ENCODE measurements at regions not wholly inside any gene's neighbourhood (a gene's known extent, or its start where the extent isn't known, plus 50 kb on each side); places are given as distances from the start of the nearest gene placed in this dataset.

DNA sequence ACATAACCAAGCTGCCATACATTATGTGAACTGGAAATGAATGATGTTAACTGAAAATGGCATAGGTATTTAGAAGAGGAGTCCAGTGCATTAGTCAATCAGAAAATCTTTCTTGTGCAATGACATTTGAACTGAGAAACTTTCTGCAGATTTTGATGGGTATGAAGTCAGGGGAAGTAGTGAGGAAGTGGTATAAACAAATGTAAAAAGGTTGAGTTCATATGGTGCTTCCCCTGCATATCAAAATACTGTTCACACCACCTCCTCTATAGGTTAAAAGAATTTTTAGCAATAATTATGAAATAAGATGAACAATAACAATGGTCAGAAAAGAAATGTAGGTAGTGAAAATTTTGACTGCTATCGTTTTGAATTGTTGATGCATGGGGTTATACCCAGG lies 800.0 kb downstream of the SLITRK6 start:
- WGBS (ENCODE audit: insufficient coverage, insufficient read length), result no CpG with 5 or more reads among the region's 1 CpG
- Histone ChIP-seq H3K4me1 (ENCODE audit: control insufficient read depth, insufficient read depth, low read length) (no peaks in the 10 kb centered on the region), H3K27ac (ENCODE audit: low read length) (no peak overlapping the region), H3K27me3 (ENCODE audit: control insufficient read depth, insufficient read depth, low read length) (no peaks in the 10 kb centered on the region), H3K4me3 (ENCODE audit: low read length) (no peak overlapping the region), H3K9me3 (ENCODE audit: control insufficient read depth, insufficient read depth, low read length) (no peaks in the 10 kb centered on the region), H3K36me3 (ENCODE audit: control insufficient read depth, insufficient read depth, low read length) (no peaks in the 10 kb centered on the region)
- DNase-seq (ENCODE audit: low read depth, low spot score), result no peak

DNA sequence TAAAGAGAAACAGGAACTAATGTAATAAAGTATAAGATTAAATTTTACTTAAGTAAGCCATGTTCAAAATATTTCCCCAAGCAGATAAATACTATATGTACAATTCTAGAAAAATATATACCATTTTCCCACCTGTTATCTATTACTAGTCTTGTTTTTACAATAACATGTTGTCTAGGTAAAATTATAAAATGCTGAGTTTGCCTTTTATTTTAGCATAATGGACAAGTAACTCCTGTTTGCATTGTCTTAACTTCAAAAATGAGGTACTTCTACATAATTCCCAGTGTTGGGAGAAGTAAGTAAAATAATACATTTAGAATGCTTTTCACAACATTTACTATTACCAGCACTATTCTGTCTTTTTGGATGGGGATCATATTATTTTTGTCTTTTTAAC lies 800.5 kb downstream of the SLITRK6 start:
- H3K4me1 ChIP-seq (ENCODE audit: control insufficient read depth, insufficient read depth, low read length), result no peaks in the 10 kb centered on the region
- no peaks in the 10 kb centered on the region for H3K36me3 ChIP-seq (ENCODE audit: control insufficient read depth, insufficient read depth, low read length)
- no peak for DNase-seq (ENCODE audit: low read depth, low spot score)
- no peaks in the 10 kb centered on the region for H3K9me3 ChIP-seq (ENCODE audit: control insufficient read depth, insufficient read depth, low read length)
- H3K27me3 ChIP-seq (ENCODE audit: control insufficient read depth, insufficient read depth, low read length), result no peaks in the 10 kb centered on the region
- H3K4me3 ChIP-seq (ENCODE audit: low read length), result no peak overlapping the region
- no peak overlapping the region for H3K27ac ChIP-seq (ENCODE audit: low read length)

DNA sequence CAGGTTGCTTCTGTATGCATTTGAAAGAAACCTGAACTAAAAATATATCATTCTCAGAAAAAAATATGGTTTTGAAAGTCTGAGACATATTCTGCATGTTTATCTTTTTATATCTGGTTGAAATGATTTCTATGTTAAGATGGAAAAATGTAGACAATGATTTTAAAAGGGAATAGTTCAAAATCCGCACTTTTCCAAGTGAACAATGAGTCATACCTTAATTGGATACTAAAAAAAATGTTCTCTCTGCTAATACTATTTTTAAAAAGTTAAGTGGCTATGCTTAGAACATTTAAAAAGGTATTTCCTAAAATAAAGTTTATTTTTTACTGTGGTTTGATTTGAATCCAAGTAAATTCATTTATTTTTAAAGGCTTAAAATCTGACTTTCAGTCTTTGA lies 801.4 kb downstream of the SLITRK6 start:
- DNase-seq (ENCODE audit: low read depth, low spot score), result no peak
- H3K27me3 ChIP-seq (ENCODE audit: control insufficient read depth, insufficient read depth, low read length), result no peaks in the 10 kb centered on the region
- H3K4me1 ChIP-seq (ENCODE audit: control insufficient read depth, insufficient read depth, low read length), result no peaks in the 10 kb centered on the region
- no peaks in the 10 kb centered on the region for H3K36me3 ChIP-seq (ENCODE audit: control insufficient read depth, insufficient read depth, low read length)
- no peak overlapping the region for H3K27ac ChIP-seq (ENCODE audit: low read length)
- WGBS (ENCODE audit: insufficient coverage, insufficient read length), result no CpG with 5 or more reads among the region's 1 CpG
- H3K4me3 ChIP-seq (ENCODE audit: low read length), result no peak overlapping the region
- H3K9me3 ChIP-seq (ENCODE audit: control insufficient read depth, insufficient read depth, low read length), result no peaks in the 10 kb centered on the region

DNA sequence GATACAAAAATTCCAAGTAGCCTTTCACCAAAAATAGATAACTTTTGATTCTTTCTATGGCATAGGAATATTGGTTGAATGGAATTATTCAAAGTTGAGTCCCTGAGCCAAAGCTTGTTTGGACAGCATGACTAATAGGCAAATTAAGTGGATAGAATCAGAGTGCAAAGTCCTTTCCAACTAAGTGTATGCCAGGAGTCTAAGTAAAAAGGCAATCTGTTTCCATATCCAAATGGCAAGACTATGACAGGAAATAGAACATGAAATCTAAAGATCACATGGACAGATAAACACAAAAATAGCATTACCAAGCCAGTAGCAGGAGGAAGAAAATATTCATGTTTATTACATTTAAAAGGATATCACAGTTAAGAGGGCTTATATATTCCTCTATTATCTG lies 804.6 kb downstream of the SLITRK6 start:
- Histone ChIP-seq H3K4me3 (ENCODE audit: low read length) (no peak overlapping the region), H3K27ac (ENCODE audit: low read length) (no peak overlapping the region), H3K4me1 (ENCODE audit: control insufficient read depth, insufficient read depth, low read length) (no peaks in the 10 kb centered on the region), H3K27me3 (ENCODE audit: control insufficient read depth, insufficient read depth, low read length) (no peaks in the 10 kb centered on the region), H3K9me3 (ENCODE audit: control insufficient read depth, insufficient read depth, low read length) (no peaks in the 10 kb centered on the region), H3K36me3 (ENCODE audit: control insufficient read depth, insufficient read depth, low read length) (no peaks in the 10 kb centered on the region)
- DNase-seq (ENCODE audit: low read depth, low spot score), result no peak

DNA sequence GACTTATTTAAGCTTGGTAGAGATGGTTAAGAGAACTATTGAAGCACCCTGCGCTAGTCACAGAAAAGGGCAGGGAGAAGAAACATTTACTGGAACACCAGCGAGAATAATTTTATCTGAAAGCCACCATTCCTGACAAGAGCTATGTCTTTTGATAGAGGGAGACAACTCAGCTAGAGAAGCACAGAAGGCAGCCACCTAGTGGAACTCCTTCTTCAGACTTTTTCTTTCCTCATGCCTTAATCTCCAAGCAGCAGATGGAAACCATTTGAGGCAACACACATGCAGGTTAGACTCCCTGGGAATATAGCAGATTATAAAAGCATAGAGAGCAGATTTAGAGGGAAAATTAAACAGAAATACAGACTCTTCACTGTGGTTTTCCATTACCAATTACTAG lies 813.4 kb downstream of the SLITRK6 start:
- no peak for DNase-seq (ENCODE audit: low read depth, low spot score)
- Histone ChIP-seq H3K9me3 (ENCODE audit: control insufficient read depth, insufficient read depth, low read length) (no peaks in the 10 kb centered on the region), H3K4me1 (ENCODE audit: control insufficient read depth, insufficient read depth, low read length) (no peaks in the 10 kb centered on the region), H3K36me3 (ENCODE audit: control insufficient read depth, insufficient read depth, low read length) (no peaks in the 10 kb centered on the region), H3K4me3 (ENCODE audit: low read length) (no peak overlapping the region), H3K27ac (ENCODE audit: low read length) (no peak overlapping the region), H3K27me3 (ENCODE audit: control insufficient read depth, insufficient read depth, low read length) (no peaks in the 10 kb centered on the region)
- no CpG with 5 or more reads among the region's 2 CpGs for WGBS (ENCODE audit: insufficient coverage, insufficient read length)

DNA sequence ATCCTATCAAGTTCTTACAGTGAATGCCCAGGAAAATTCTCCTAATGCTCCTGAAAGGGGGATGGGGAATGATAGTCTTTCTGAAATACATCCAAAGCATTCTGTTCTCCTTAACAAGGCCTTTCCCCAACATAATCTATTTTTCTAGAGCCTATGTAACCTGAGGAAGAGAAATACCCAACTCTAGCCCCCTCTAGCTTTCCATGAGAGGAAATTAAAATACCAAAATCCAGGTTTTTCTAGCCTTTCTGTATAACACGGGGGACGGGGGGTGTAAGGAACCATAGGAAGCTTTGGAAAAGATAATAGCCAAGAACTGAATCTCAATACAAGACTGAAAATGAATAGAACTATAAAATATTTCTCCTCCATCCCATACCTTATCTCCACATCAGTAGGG lies 815.9 kb downstream of the SLITRK6 start:
- no CpG with 5 or more reads among the region's 2 CpGs for WGBS (ENCODE audit: insufficient coverage, insufficient read length)
- H3K4me3 ChIP-seq (ENCODE audit: low read length), result no peak overlapping the region
- no peak overlapping the region for H3K27ac ChIP-seq (ENCODE audit: low read length)
- no peaks in the 10 kb centered on the region for H3K36me3 ChIP-seq (ENCODE audit: control insufficient read depth, insufficient read depth, low read length)
- H3K27me3 ChIP-seq (ENCODE audit: control insufficient read depth, insufficient read depth, low read length), result no peaks in the 10 kb centered on the region
- no peaks in the 10 kb centered on the region for H3K9me3 ChIP-seq (ENCODE audit: control insufficient read depth, insufficient read depth, low read length)
- H3K4me1 ChIP-seq (ENCODE audit: control insufficient read depth, insufficient read depth, low read length), result no peaks in the 10 kb centered on the region
- no peak for DNase-seq (ENCODE audit: low read depth, low spot score)

DNA sequence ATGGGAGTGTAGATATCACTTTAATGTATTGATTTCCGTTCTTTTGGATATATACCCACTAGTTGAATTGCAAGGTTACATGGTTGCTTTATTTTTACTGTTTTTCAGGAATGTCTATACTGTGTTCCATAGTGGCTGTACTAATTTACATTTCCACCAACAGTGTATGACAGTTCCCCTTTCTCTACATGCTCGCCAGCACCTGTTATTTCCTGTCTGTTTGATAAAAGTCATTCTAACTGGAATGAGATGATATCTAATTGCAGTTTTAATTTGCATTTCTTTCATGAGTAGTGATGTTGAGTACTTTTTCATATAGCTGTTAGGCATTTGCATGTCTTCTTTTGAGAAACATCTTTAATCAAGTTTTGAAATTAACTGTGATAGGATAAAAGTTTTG lies 818.6 kb downstream of the SLITRK6 start:
- Histone ChIP-seq H3K27ac (ENCODE audit: low read length) (no peak overlapping the region), H3K9me3 (ENCODE audit: control insufficient read depth, insufficient read depth, low read length) (no peaks in the 10 kb centered on the region), H3K36me3 (ENCODE audit: control insufficient read depth, insufficient read depth, low read length) (no peaks in the 10 kb centered on the region), H3K27me3 (ENCODE audit: control insufficient read depth, insufficient read depth, low read length) (no peaks in the 10 kb centered on the region), H3K4me3 (ENCODE audit: low read length) (no peak overlapping the region), H3K4me1 (ENCODE audit: control insufficient read depth, insufficient read depth, low read length) (no peaks in the 10 kb centered on the region)
- WGBS (ENCODE audit: insufficient coverage, insufficient read length), result no CpG with 5 or more reads among the region's 2 CpGs
- DNase-seq (ENCODE audit: low read depth, low spot score), result no peak

DNA sequence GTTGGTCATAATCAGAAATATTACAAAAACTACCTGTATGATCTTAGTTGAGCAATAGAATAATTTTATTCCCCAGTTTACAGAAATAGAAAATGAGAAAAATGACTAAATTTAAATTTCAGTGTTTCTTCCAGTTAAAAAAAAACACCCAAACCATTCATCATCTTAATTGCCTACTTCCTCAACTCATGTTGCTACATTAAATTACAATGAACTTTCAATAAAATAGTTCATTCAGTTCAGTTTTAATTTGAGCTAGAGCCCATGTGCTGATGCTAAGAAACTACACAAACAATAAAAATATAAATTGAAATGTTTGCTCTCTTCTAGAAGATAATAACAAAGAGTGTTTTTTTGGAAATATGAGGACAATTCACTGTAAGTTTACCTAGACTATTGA lies 820.4 kb downstream of the SLITRK6 start:
- no peaks in the 10 kb centered on the region for H3K27me3 ChIP-seq (ENCODE audit: control insufficient read depth, insufficient read depth, low read length)
- no peaks in the 10 kb centered on the region for H3K9me3 ChIP-seq (ENCODE audit: control insufficient read depth, insufficient read depth, low read length)
- no peak overlapping the region for H3K4me3 ChIP-seq (ENCODE audit: low read length)
- H3K36me3 ChIP-seq (ENCODE audit: control insufficient read depth, insufficient read depth, low read length), result no peaks in the 10 kb centered on the region
- H3K4me1 ChIP-seq (ENCODE audit: control insufficient read depth, insufficient read depth, low read length), result no peaks in the 10 kb centered on the region
- no peak overlapping the region for H3K27ac ChIP-seq (ENCODE audit: low read length)
- no peak for DNase-seq (ENCODE audit: low read depth, low spot score)

DNA sequence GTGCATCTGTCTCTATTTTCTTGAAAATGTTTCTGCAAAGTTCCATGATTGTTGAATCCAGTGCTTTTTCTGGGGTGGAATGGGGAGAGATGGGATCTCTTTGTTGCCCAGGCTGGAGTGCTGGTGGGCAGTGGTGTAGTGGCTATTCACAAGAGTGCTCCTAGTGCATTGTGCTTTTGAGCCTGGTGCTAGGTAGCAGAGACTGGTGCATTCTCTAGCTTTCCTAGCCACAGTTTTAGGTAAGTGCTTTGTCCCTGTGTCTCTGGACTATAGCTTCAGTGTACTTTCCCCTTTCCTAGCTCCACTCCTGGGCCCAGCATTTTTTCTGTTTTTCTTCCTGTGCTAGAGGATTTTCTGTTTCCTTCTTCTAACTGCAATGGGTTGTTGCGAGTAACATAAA lies 825.6 kb downstream of the SLITRK6 start:
- Histone ChIP-seq H3K4me3 (ENCODE audit: low read length) (no peak overlapping the region), H3K36me3 (ENCODE audit: control insufficient read depth, insufficient read depth, low read length) (no peaks in the 10 kb centered on the region), H3K27ac (ENCODE audit: low read length) (no peak overlapping the region), H3K4me1 (ENCODE audit: control insufficient read depth, insufficient read depth, low read length) (no peaks in the 10 kb centered on the region), H3K9me3 (ENCODE audit: control insufficient read depth, insufficient read depth, low read length) (no peaks in the 10 kb centered on the region), H3K27me3 (ENCODE audit: control insufficient read depth, insufficient read depth, low read length) (no peaks in the 10 kb centered on the region)
- no CpG with 5 or more reads among the region's 1 CpG for WGBS (ENCODE audit: insufficient coverage, insufficient read length)
- DNase-seq (ENCODE audit: low read depth, low spot score), result no peak

DNA sequence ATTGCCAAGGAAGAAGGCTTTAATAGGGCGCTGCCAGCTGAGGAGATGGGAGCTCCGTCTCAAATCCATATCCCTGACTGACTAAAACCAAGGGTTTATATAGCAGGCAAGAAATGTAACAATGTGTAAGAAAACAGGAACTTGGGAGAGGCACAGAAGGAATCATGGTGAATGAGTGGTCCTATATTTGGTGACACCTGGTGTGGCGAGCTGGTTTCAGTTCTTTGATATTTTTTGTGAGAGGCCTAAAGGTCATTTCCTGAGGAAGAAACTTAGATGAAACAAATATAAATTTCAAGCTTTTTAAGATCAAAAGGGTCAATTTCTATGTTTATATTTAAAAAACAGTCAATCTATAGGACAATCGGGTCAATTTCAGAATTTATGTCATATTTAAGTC lies 826.3 kb downstream of the SLITRK6 start:
- H3K27ac ChIP-seq (ENCODE audit: low read length), result no peak overlapping the region
- no peak for DNase-seq (ENCODE audit: low read depth, low spot score)
- no peak overlapping the region for H3K4me3 ChIP-seq (ENCODE audit: low read length)
- H3K27me3 ChIP-seq (ENCODE audit: control insufficient read depth, insufficient read depth, low read length), result no peaks in the 10 kb centered on the region
- no peaks in the 10 kb centered on the region for H3K9me3 ChIP-seq (ENCODE audit: control insufficient read depth, insufficient read depth, low read length)
- no CpG with 5 or more reads among the region's 4 CpGs for WGBS (ENCODE audit: insufficient coverage, insufficient read length)
- no peaks in the 10 kb centered on the region for H3K4me1 ChIP-seq (ENCODE audit: control insufficient read depth, insufficient read depth, low read length)
- H3K36me3 ChIP-seq (ENCODE audit: control insufficient read depth, insufficient read depth, low read length), result no peaks in the 10 kb centered on the region

DNA sequence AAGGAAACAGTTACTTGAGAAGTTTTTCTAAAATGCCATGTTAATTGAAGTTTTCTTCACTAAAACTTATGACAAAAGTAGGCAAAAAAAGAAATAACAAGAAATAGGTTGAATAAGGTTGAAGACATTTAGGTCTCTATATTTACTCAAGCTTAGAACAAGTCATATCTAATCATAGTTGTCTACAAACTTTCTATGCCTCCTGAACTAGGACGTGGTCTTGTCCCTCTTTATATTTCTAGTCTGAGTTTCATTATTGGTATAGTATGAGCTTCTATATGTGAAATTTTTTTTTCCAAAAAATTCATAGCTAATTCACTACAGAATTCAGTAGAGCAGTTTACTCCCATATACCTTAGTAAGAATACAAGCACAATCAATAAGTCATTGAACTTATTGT lies 836.4 kb downstream of the SLITRK6 start:
- no peaks in the 10 kb centered on the region for H3K36me3 ChIP-seq (ENCODE audit: control insufficient read depth, insufficient read depth, low read length)
- WGBS (ENCODE audit: insufficient coverage, insufficient read length), result no CpG with 5 or more reads among the region's 1 CpG
- no peak for DNase-seq (ENCODE audit: low read depth, low spot score)
- H3K4me3 ChIP-seq (ENCODE audit: low read length), result no peak overlapping the region
- H3K27me3 ChIP-seq (ENCODE audit: control insufficient read depth, insufficient read depth, low read length), result no peaks in the 10 kb centered on the region
- H3K4me1 ChIP-seq (ENCODE audit: control insufficient read depth, insufficient read depth, low read length), result peaks cover 1% of the 10 kb centered on the region; the same call in 1 of the 2 replicates
- H3K27ac ChIP-seq (ENCODE audit: low read length), result no peak overlapping the region
- no peaks in the 10 kb centered on the region for H3K9me3 ChIP-seq (ENCODE audit: control insufficient read depth, insufficient read depth, low read length)

All from iPS DF 6.9 (cell line).